ENCODE measurements at regions not wholly inside any gene's neighbourhood (a gene's known extent, or its start where the extent isn't known, plus 50 kb on each side); places are given as distances from the start of the nearest gene placed in this dataset.

DNA sequence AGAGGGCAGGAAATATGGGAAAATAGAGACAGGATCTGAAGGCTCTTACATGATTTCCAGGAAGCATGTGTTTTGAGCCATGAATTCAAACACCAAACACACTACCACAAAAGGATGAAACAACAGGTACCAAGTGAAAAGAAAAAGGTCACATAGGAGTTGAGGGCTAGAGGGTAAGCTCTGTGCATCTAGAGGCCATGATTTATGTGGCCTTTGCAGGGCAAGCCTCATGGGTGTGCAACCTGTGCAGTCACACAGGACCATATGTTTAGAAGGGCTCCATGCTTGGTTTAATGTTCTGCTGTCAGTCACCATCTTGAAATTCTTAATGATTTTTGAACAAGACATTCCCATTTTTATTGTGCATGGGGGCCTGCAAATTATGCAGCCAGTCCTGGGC lies 134.5 kb upstream of the CCDC68 start:
- TF ChIP-seq ARNTL (CRISPR knock-in tag; IDR thresholded peaks at IDR 0.05; ENCODE audit: borderline replicate concordance, low read depth) (no peak), TOX (CRISPR knock-in tag; IDR thresholded peaks at IDR 0.05; ENCODE audit: borderline replicate concordance) (no peak), ZNF70 (CRISPR knock-in tag; IDR thresholded peaks at IDR 0.05) (no peak), ESRRG (CRISPR knock-in tag; IDR thresholded peaks at IDR 0.05) (no peak), TCF4 (CRISPR knock-in tag; IDR thresholded peaks at IDR 0.05; ENCODE audit: borderline replicate concordance) (no peak), RARB (CRISPR knock-in tag; IDR thresholded peaks at IDR 0.05) (no peak), ZFP30 (CRISPR knock-in tag; IDR thresholded peaks at IDR 0.05) (no peak), BACH2 (CRISPR knock-in tag; IDR thresholded peaks at IDR 0.05; ENCODE audit: borderline replicate concordance) (no peak), OSR1 (CRISPR knock-in tag; IDR thresholded peaks at IDR 0.05) (no peak), ZNF565 (CRISPR knock-in tag; conservative IDR thresholded peaks at IDR 0.05; ENCODE audit: low read depth) (no peak), POU6F1 (CRISPR knock-in tag; IDR thresholded peaks at IDR 0.05; ENCODE audit: borderline replicate concordance, low read depth) (no peak), CSRNP3 (CRISPR knock-in tag; IDR thresholded peaks at IDR 0.05) (no peak), CSDC2 (CRISPR knock-in tag; IDR thresholded peaks at IDR 0.05) (no peak), SNAI2 (CRISPR knock-in tag; IDR thresholded peaks at IDR 0.05) (no peak), GLIS3 (CRISPR knock-in tag; IDR thresholded peaks at IDR 0.05) (no peak), PPARA (CRISPR knock-in tag; IDR thresholded peaks at IDR 0.05; ENCODE audit: borderline replicate concordance) (no peak), ZNF8 (CRISPR knock-in tag; IDR thresholded peaks at IDR 0.05) (no peak)
- TF ChIP-seq, protein P1, sequence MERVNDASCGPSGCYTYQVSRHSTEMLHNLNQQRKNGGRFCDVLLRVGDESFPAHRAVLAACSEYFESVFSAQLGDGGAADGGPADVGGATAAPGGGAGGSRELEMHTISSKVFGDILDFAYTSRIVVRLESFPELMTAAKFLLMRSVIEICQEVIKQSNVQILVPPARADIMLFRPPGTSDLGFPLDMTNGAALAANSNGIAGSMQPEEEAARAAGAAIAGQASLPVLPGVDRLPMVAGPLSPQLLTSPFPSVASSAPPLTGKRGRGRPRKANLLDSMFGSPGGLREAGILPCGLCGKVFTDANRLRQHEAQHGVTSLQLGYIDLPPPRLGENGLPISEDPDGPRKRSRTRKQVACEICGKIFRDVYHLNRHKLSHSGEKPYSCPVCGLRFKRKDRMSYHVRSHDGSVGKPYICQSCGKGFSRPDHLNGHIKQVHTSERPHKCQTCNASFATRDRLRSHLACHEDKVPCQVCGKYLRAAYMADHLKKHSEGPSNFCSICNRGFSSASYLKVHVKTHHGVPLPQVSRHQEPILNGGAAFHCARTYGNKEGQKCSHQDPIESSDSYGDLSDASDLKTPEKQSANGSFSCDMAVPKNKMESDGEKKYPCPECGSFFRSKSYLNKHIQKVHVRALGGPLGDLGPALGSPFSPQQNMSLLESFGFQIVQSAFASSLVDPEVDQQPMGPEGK (CRISPR knock-in tag; IDR thresholded peaks at IDR 0.05; ENCODE audit: borderline replicate concordance): no peak
- TF ChIP-seq, protein P2, sequence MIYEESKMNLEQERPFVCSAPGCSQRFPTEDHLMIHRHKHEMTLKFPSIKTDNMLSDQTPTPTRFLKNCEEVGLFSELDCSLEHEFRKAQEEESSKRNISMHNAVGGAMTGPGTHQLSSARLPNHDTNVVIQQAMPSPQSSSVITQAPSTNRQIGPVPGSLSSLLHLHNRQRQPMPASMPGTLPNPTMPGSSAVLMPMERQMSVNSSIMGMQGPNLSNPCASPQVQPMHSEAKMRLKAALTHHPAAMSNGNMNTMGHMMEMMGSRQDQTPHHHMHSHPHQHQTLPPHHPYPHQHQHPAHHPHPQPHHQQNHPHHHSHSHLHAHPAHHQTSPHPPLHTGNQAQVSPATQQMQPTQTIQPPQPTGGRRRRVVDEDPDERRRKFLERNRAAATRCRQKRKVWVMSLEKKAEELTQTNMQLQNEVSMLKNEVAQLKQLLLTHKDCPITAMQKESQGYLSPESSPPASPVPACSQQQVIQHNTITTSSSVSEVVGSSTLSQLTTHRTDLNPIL (CRISPR knock-in tag; IDR thresholded peaks at IDR 0.05; ENCODE audit: low read depth): no peak
- ATAC-seq: no peak

GRCh38 chr18:55093295-55093694 lies 134.0 kb upstream of the CCDC68 start:
- TF ChIP-seq, protein P1 (CRISPR knock-in tag; IDR thresholded peaks at IDR 0.05; ENCODE audit: borderline replicate concordance): no peak
- TF ChIP-seq ZC3H10 (CRISPR knock-in tag; IDR thresholded peaks at IDR 0.05) (no peak), SNAI2 (CRISPR knock-in tag; IDR thresholded peaks at IDR 0.05) (no peak), CSDC2 (CRISPR knock-in tag; IDR thresholded peaks at IDR 0.05) (no peak), ZNF70 (CRISPR knock-in tag; IDR thresholded peaks at IDR 0.05) (no peak), TCF4 (CRISPR knock-in tag; IDR thresholded peaks at IDR 0.05; ENCODE audit: borderline replicate concordance) (no peak), ESRRG (CRISPR knock-in tag; IDR thresholded peaks at IDR 0.05) (no peak), RARB (CRISPR knock-in tag; IDR thresholded peaks at IDR 0.05) (no peak), ZFP3 (CRISPR knock-in tag; IDR thresholded peaks at IDR 0.05) (no peak), POU6F1 (CRISPR knock-in tag; IDR thresholded peaks at IDR 0.05; ENCODE audit: borderline replicate concordance, low read depth) (no peak), ARNTL (CRISPR knock-in tag; IDR thresholded peaks at IDR 0.05; ENCODE audit: borderline replicate concordance, low read depth) (no peak), OSR1 (CRISPR knock-in tag; IDR thresholded peaks at IDR 0.05) (no peak), PPARA (CRISPR knock-in tag; IDR thresholded peaks at IDR 0.05; ENCODE audit: borderline replicate concordance) (no peak), ZFP30 (CRISPR knock-in tag; IDR thresholded peaks at IDR 0.05) (no peak)
- TF ChIP-seq, protein P3, sequence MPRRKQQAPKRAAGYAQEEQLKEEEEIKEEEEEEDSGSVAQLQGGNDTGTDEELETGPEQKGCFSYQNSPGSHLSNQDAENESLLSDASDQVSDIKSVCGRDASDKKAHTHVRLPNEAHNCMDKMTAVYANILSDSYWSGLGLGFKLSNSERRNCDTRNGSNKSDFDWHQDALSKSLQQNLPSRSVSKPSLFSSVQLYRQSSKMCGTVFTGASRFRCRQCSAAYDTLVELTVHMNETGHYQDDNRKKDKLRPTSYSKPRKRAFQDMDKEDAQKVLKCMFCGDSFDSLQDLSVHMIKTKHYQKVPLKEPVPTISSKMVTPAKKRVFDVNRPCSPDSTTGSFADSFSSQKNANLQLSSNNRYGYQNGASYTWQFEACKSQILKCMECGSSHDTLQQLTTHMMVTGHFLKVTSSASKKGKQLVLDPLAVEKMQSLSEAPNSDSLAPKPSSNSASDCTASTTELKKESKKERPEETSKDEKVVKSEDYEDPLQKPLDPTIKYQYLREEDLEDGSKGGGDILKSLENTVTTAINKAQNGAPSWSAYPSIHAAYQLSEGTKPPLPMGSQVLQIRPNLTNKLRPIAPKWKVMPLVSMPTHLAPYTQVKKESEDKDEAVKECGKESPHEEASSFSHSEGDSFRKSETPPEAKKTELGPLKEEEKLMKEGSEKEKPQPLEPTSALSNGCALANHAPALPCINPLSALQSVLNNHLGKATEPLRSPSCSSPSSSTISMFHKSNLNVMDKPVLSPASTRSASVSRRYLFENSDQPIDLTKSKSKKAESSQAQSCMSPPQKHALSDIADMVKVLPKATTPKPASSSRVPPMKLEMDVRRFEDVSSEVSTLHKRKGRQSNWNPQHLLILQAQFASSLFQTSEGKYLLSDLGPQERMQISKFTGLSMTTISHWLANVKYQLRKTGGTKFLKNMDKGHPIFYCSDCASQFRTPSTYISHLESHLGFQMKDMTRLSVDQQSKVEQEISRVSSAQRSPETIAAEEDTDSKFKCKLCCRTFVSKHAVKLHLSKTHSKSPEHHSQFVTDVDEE (CRISPR knock-in tag; IDR thresholded peaks at IDR 0.05): no peak
- TF ChIP-seq, protein P2 (CRISPR knock-in tag; IDR thresholded peaks at IDR 0.05; ENCODE audit: low read depth): no peak
- ATAC-seq: no peak
